ENCODE measurements at regions not wholly inside any gene's neighbourhood (a gene's known extent, or its start where the extent isn't known, plus 50 kb on each side); places are given as distances from the start of the nearest gene placed in this dataset.

- no peak for TF ChIP-seq CTCF (IDR thresholded peaks at IDR 0.05; ENCODE audit: borderline replicate concordance, extremely low read depth, low read length, poor library complexity, severe bottlenecking)
- TF ChIP-seq EZH2 (IDR thresholded peaks at IDR 0.05; ENCODE audit: borderline replicate concordance, low read depth, low read length, severe bottlenecking): no peak
These were observed 893.5 kb upstream of the KLHL29 start for GRCh38 chr2:22491442-22491841.

Measured in DND-41 (cell line).